ENCODE measurements at regions not wholly inside any gene's neighbourhood (a gene's known extent, or its start where the extent isn't known, plus 50 kb on each side); places are given as distances from the start of the nearest gene placed in this dataset.

GRCh38 chr17:71530248-71530647, 590.6 kb upstream of the SOX9 start:
- ATAC-seq: no peak
- Mint-ChIP-seq H3K36me3 (ENCODE audit: low read depth) (no peaks in the 10 kb centered on the region), H3K27me3 (no peaks in the 10 kb centered on the region), H3K27ac (no peak overlapping the region), H3K9me3 (ENCODE audit: low read depth) (peaks cover 5% of the 10 kb centered on the region), H3K4me1 (no peaks in the 10 kb centered on the region), H3K4me3 (no peak overlapping the region)
- CTCF ChIA-PET: no interaction called here
- no peak for DNase-seq
- intact Hi-C loops (cut with DNase I, micrococcal nuclease): no loop called here
- POLR2A ChIA-PET: no interaction called here

- Mint-ChIP-seq H3K27me3 (no peaks in the 10 kb centered on the region), H3K36me3 (ENCODE audit: low read depth) (no peaks in the 10 kb centered on the region), H3K4me3 (no peak overlapping the region), H3K27ac (no peak overlapping the region), H3K9me3 (ENCODE audit: low read depth) (peaks cover 5% of the 10 kb centered on the region), H3K4me1 (no peaks in the 10 kb centered on the region)
- ATAC-seq: no peak
- DNase-seq: no peak
- ChIA-PET POLR2A (no interaction called here), CTCF (no interaction called here)
- intact Hi-C loops (cut with DNase I, micrococcal nuclease): no loop called here
Measured at GRCh38 chr17:71535321-71535720, 585.5 kb upstream of the SOX9 start.

- POLR2A ChIA-PET: no interaction called here
Measured at GRCh38 chr17:71546419-71546818, 574.4 kb upstream of the SOX9 start.

GRCh38 chr17:71547904-71548303, 572.9 kb upstream of the SOX9 start:
- Mint-ChIP-seq H3K4me1 (no peaks in the 10 kb centered on the region), H3K27me3 (no peaks in the 10 kb centered on the region), H3K36me3 (ENCODE audit: low read depth) (no peaks in the 10 kb centered on the region), H3K27ac (no peak overlapping the region), H3K4me3 (no peak overlapping the region), H3K9me3 (ENCODE audit: low read depth) (peaks cover 11% of the 10 kb centered on the region)
- DNase-seq: no peak
- ChIA-PET CTCF (no interaction called here), POLR2A (no interaction called here)
- intact Hi-C loops (cut with DNase I, micrococcal nuclease): no loop called here
- no peak for ATAC-seq

More at GRCh38 chr17:71546419-71546818, 574.4 kb upstream of the SOX9 start:
- Mint-ChIP-seq H3K4me3 (no peak overlapping the region), H3K27me3 (no peaks in the 10 kb centered on the region), H3K27ac (no peak overlapping the region), H3K9me3 (ENCODE audit: low read depth) (peaks cover 10% of the 10 kb centered on the region), H3K4me1 (no peaks in the 10 kb centered on the region), H3K36me3 (ENCODE audit: low read depth) (no peaks in the 10 kb centered on the region)
- intact Hi-C loops (cut with DNase I, micrococcal nuclease): no loop called here
- DNase-seq (no peak), ATAC-seq (no peak)
- CTCF ChIA-PET: interaction anchor here (0.6 kb wide), 1 partner anchor 214 kb away, joined by 3 read pairs; no protein-coding TSS in a partner anchor

GRCh38 chr17:71548540-71549190, 572.2 kb upstream of the SOX9 start:
- no peaks in the 10 kb centered on the region for H3K27me3 Mint-ChIP-seq
- no peak overlapping the region for H3K4me3 Mint-ChIP-seq
- peaks cover 11% of the 10 kb centered on the region for H3K9me3 Mint-ChIP-seq (ENCODE audit: low read depth)
- ChIA-PET CTCF (no interaction called here), POLR2A (no interaction called here)
- intact Hi-C loops (cut with DNase I, micrococcal nuclease): no loop called here
- no peak for DNase-seq
- ATAC-seq: no peak
- no peak overlapping the region for H3K27ac Mint-ChIP-seq
- H3K36me3 Mint-ChIP-seq (ENCODE audit: low read depth): no peaks in the 10 kb centered on the region
- H3K4me1 Mint-ChIP-seq: no peaks in the 10 kb centered on the region

- CTCF ChIA-PET: no interaction called here
- no peak overlapping the region for H3K27ac Mint-ChIP-seq
- H3K9me3 Mint-ChIP-seq (ENCODE audit: low read depth): peaks cover 7% of the 10 kb centered on the region
- DNase-seq (no peak), ATAC-seq (no peak)
- no peak overlapping the region for H3K4me3 Mint-ChIP-seq
- H3K36me3 Mint-ChIP-seq (ENCODE audit: low read depth): no peaks in the 10 kb centered on the region
- intact Hi-C loops (cut with DNase I, micrococcal nuclease): no loop called here
- no peaks in the 10 kb centered on the region for H3K27me3 Mint-ChIP-seq
- no peaks in the 10 kb centered on the region for H3K4me1 Mint-ChIP-seq
- POLR2A ChIA-PET: no interaction called here
Measured at GRCh38 chr17:71550675-71551074, 570.1 kb upstream of the SOX9 start.

GRCh38 chr17:71553381-71553780, 567.4 kb upstream of the SOX9 start:
- DNase-seq (no peak), ATAC-seq (no peak)
- H3K36me3 Mint-ChIP-seq (ENCODE audit: low read depth): no peaks in the 10 kb centered on the region
- no peaks in the 10 kb centered on the region for H3K27me3 Mint-ChIP-seq
- no peak overlapping the region for H3K4me3 Mint-ChIP-seq
- H3K9me3 Mint-ChIP-seq (ENCODE audit: low read depth): peaks cover 11% of the 10 kb centered on the region
- no peak overlapping the region for H3K27ac Mint-ChIP-seq
- intact Hi-C loops (cut with DNase I, micrococcal nuclease): no loop called here
- ChIA-PET CTCF (no interaction called here), POLR2A (no interaction called here)
- H3K4me1 Mint-ChIP-seq: no peaks in the 10 kb centered on the region

GRCh38 chr17:71558901-71559300, 561.9 kb upstream of the SOX9 start:
- Mint-ChIP-seq H3K27ac (no peak overlapping the region), H3K4me1 (no peaks in the 10 kb centered on the region), H3K27me3 (no peaks in the 10 kb centered on the region), H3K4me3 (no peak overlapping the region), H3K36me3 (ENCODE audit: low read depth) (no peaks in the 10 kb centered on the region), H3K9me3 (ENCODE audit: low read depth) (peaks cover 6% of the 10 kb centered on the region)
- ChIA-PET POLR2A (no interaction called here), CTCF (interaction anchor here (0.7 to 0.8 kb wide), 2 partner anchors 19 to 32 kb away, joined by 3 read pairs; no protein-coding TSS in a partner anchor)
- ATAC-seq: no peak
- DNase-seq: no peak
- intact Hi-C loops (cut with DNase I, micrococcal nuclease): no loop called here

GRCh38 chr17:71572343-71572742, 548.5 kb upstream of the SOX9 start:
- H3K27me3 Mint-ChIP-seq: no peaks in the 10 kb centered on the region
- no peaks in the 10 kb centered on the region for H3K9me3 Mint-ChIP-seq (ENCODE audit: low read depth)
- no peaks in the 10 kb centered on the region for H3K36me3 Mint-ChIP-seq (ENCODE audit: low read depth)
- H3K4me1 Mint-ChIP-seq: no peaks in the 10 kb centered on the region
- intact Hi-C loops (cut with DNase I, micrococcal nuclease): no loop called here
- ATAC-seq: no peak
- ChIA-PET CTCF (no interaction called here), POLR2A (no interaction called here)
- no peak overlapping the region for H3K4me3 Mint-ChIP-seq
- DNase-seq: no peak
- H3K27ac Mint-ChIP-seq: no peak overlapping the region

- no peaks in the 10 kb centered on the region for H3K36me3 Mint-ChIP-seq (ENCODE audit: low read depth)
- CTCF ChIA-PET: no interaction called here
- H3K27me3 Mint-ChIP-seq: no peaks in the 10 kb centered on the region
- intact Hi-C loops (cut with DNase I, micrococcal nuclease): no loop called here
- no peaks in the 10 kb centered on the region for H3K4me1 Mint-ChIP-seq
- ATAC-seq (no peak), DNase-seq (no peak)
- H3K4me3 Mint-ChIP-seq: no peak overlapping the region
- H3K27ac Mint-ChIP-seq: no peak overlapping the region
- POLR2A ChIA-PET: no interaction called here
- H3K9me3 Mint-ChIP-seq (ENCODE audit: low read depth): peaks cover 6% of the 10 kb centered on the region
Measured at GRCh38 chr17:71578446-71578845, 542.4 kb upstream of the SOX9 start.

- intact Hi-C loops (cut with DNase I, micrococcal nuclease): no loop called here
- CTCF ChIA-PET: no interaction called here
- no peak for ATAC-seq
Measured at GRCh38 chr17:71580220-71580619, 540.6 kb upstream of the SOX9 start.

GRCh38 chr17:71585540-71585939, 535.3 kb upstream of the SOX9 start:
- no peak for ATAC-seq
- H3K27me3 Mint-ChIP-seq: no peaks in the 10 kb centered on the region
- peaks cover 4% of the 10 kb centered on the region for H3K9me3 Mint-ChIP-seq (ENCODE audit: low read depth)
- no peak overlapping the region for H3K27ac Mint-ChIP-seq
- ChIA-PET CTCF (no interaction called here), POLR2A (interaction anchor here (0.5 kb wide), 1 partner anchor 26 kb away, joined by 3 read pairs; no protein-coding TSS in a partner anchor)
- H3K36me3 Mint-ChIP-seq (ENCODE audit: low read depth): no peaks in the 10 kb centered on the region
- no peak overlapping the region for H3K4me3 Mint-ChIP-seq
- intact Hi-C loops (cut with DNase I, micrococcal nuclease): no loop called here
- H3K4me1 Mint-ChIP-seq: no peaks in the 10 kb centered on the region
- DNase-seq: no peak

More at GRCh38 chr17:71580220-71580619, 540.6 kb upstream of the SOX9 start:
- H3K9me3 Mint-ChIP-seq (ENCODE audit: low read depth): peaks cover 6% of the 10 kb centered on the region
- no peak overlapping the region for H3K4me3 Mint-ChIP-seq
- DNase-seq: no peak
- no peaks in the 10 kb centered on the region for H3K27me3 Mint-ChIP-seq
- no peaks in the 10 kb centered on the region for H3K36me3 Mint-ChIP-seq (ENCODE audit: low read depth)
- H3K4me1 Mint-ChIP-seq: no peaks in the 10 kb centered on the region
- H3K27ac Mint-ChIP-seq: no peak overlapping the region
- POLR2A ChIA-PET: no interaction called here

GRCh38 chr17:71592431-71592830, 528.4 kb upstream of the SOX9 start:
- ChIA-PET CTCF (no interaction called here), POLR2A (no interaction called here)
- ATAC-seq: no peak

More at GRCh38 chr17:71592431-71592830, 528.4 kb upstream of the SOX9 start:
- DNase-seq: no peak
- H3K4me1 Mint-ChIP-seq: no peaks in the 10 kb centered on the region
- no peaks in the 10 kb centered on the region for H3K36me3 Mint-ChIP-seq (ENCODE audit: low read depth)
- H3K9me3 Mint-ChIP-seq (ENCODE audit: low read depth): peaks cover 12% of the 10 kb centered on the region
- no peak overlapping the region for H3K4me3 Mint-ChIP-seq
- H3K27ac Mint-ChIP-seq: no peak overlapping the region
- no peaks in the 10 kb centered on the region for H3K27me3 Mint-ChIP-seq
- intact Hi-C loops (cut with DNase I, micrococcal nuclease): no loop called here
